Stomach smooth muscle (tissue), 2 donors: ENCODE measurements at regions not wholly inside any gene's neighbourhood (a gene's known extent, or its start where the extent isn't known, plus 50 kb on each side); places are given as distances from the start of the nearest gene placed in this dataset.
"Not testable (repeated sequence)": the region's sequence is repeated elsewhere in the genome, so short reads cannot be mapped to it uniquely, and the experiment has no call there.

Experiments used
- H3K27ac ChIP-seq: one replicate; pipeline ENCODE4 v1.7.0; 2013; ENCODE audit warnings: mild to moderate bottlenecking, low read length, inconsistent platforms
- H3K27me3 ChIP-seq, 2 donors: one replicate each; pipeline ENCODE4 v1.7.0; 2013; ENCODE audit warnings: low read length in 2 of 2; ENCODE audit not compliant: insufficient read depth in 2 of 2, control insufficient read depth in 1 of 2
- H3K36me3 ChIP-seq, 2 donors: one replicate each; pipeline ENCODE4 v1.7.0; 2013; ENCODE audit warnings: low read length in 2 of 2; ENCODE audit not compliant: control insufficient read depth in 2 of 2, insufficient read depth in 2 of 2
- H3K4me1 ChIP-seq: one replicate; pipeline ENCODE4 v1.7.0; 2013; ENCODE audit warnings: low read length; ENCODE audit not compliant: control insufficient read depth, insufficient read depth
- H3K4me3 ChIP-seq, 2 donors: one replicate each; pipeline ENCODE4 v1.7.0; 2013; ENCODE audit warnings: low read length in 2 of 2
- H3K9ac ChIP-seq, 2 donors: one replicate each; pipeline ENCODE4 v1.7.0; 2013; ENCODE audit warnings: low read length in 2 of 2, mild to moderate bottlenecking in 1 of 2
- H3K9me3 ChIP-seq, 2 donors: one replicate each; pipeline ENCODE4 v1.7.0; 2013; ENCODE audit warnings: low read length in 2 of 2; ENCODE audit not compliant: control insufficient read depth in 2 of 2
- donor health status: healthy.
- donor health status: Pancreatic carcinoma.

GRCh38 chr18:33820517-33821371 is 242.7 kb downstream of the ASXL3 start:
- no peak overlapping the region for H3K27ac ChIP-seq
- H3K9me3 ChIP-seq = no peaks in the 10 kb centered on the region
- no peak overlapping the region for H3K4me3 ChIP-seq
- H3K9ac ChIP-seq = no peak overlapping the region
- no peaks in the 10 kb centered on the region for H3K4me1 ChIP-seq
- no peaks in the 10 kb centered on the region for H3K36me3 ChIP-seq
- peaks cover 0 to 8% of the 10 kb centered on the region in 2 donors for H3K27me3 ChIP-seq

GRCh38 chr18:33819692-33820343 is 241.8 kb downstream of the ASXL3 start:
- not testable (repeated sequence) for H3K9ac ChIP-seq, H3K9me3 ChIP-seq, H3K27me3 ChIP-seq, H3K36me3 ChIP-seq, H3K4me1 ChIP-seq, H3K4me3 ChIP-seq, H3K27ac ChIP-seq

- H3K36me3 ChIP-seq = no peaks in the 10 kb centered on the region
Observed at GRCh38 chr18:33818145-33818544, 240.1 kb downstream of the ASXL3 start.

GRCh38 chr18:33817096-33817495 is 239.1 kb downstream of the ASXL3 start:
- H3K4me3 ChIP-seq = no peak overlapping the region
- no peaks in the 10 kb centered on the region for H3K9me3 ChIP-seq
- no peaks in the 10 kb centered on the region for H3K36me3 ChIP-seq
- no peak overlapping the region for H3K9ac ChIP-seq
- H3K27ac ChIP-seq = no peak overlapping the region
- H3K27me3 ChIP-seq = peaks cover 0 to 8% of the 10 kb centered on the region in 2 donors
- no peaks in the 10 kb centered on the region for H3K4me1 ChIP-seq

More at GRCh38 chr18:33818145-33818544, 240.1 kb downstream of the ASXL3 start:
- no peak overlapping the region for H3K9ac ChIP-seq
- no peak overlapping the region for H3K4me3 ChIP-seq
- H3K27ac ChIP-seq = no peak overlapping the region
- peaks cover 0 to 8% of the 10 kb centered on the region in 2 donors for H3K27me3 ChIP-seq
- no peaks in the 10 kb centered on the region for H3K4me1 ChIP-seq
- H3K9me3 ChIP-seq = no peaks in the 10 kb centered on the region

GRCh38 chr18:33814546-33814945 is 236.5 kb downstream of the ASXL3 start:
- Histone ChIP-seq H3K36me3 (no peaks in the 10 kb centered on the region), H3K27me3 (peaks cover 0 to 8% of the 10 kb centered on the region in 2 donors), H3K4me3 (no peak overlapping the region), H3K9me3 (no peaks in the 10 kb centered on the region), H3K4me1 (no peaks in the 10 kb centered on the region), H3K27ac (no peak overlapping the region), H3K9ac (no peak overlapping the region)

- H3K9ac ChIP-seq = no peak overlapping the region
- H3K4me1 ChIP-seq = no peaks in the 10 kb centered on the region
- H3K27me3 ChIP-seq = no peaks in the 10 kb centered on the region
- H3K9me3 ChIP-seq = no peaks in the 10 kb centered on the region
- H3K4me3 ChIP-seq = no peak overlapping the region
- H3K36me3 ChIP-seq = no peaks in the 10 kb centered on the region
- no peak overlapping the region for H3K27ac ChIP-seq
Observed at GRCh38 chr18:33812186-33812585, 234.2 kb downstream of the ASXL3 start.

- Histone ChIP-seq H3K4me1 (no peaks in the 10 kb centered on the region), H3K9me3 (no peaks in the 10 kb centered on the region), H3K4me3 (no peak overlapping the region), H3K9ac (no peak overlapping the region), H3K27ac (no peak overlapping the region), H3K36me3 (no peaks in the 10 kb centered on the region), H3K27me3 (no peaks in the 10 kb centered on the region)
Observed at GRCh38 chr18:33805592-33805991, 227.6 kb downstream of the ASXL3 start.

- Histone ChIP-seq H3K4me3 (no peak overlapping the region), H3K9me3 (no peaks in the 10 kb centered on the region), H3K27ac (no peak overlapping the region), H3K9ac (no peak overlapping the region), H3K4me1 (no peaks in the 10 kb centered on the region), H3K27me3 (no peaks in the 10 kb centered on the region), H3K36me3 (no peaks in the 10 kb centered on the region)
Observed at GRCh38 chr18:33804258-33804657, 226.2 kb downstream of the ASXL3 start.

- no peak overlapping the region for H3K27ac ChIP-seq
- no peaks in the 10 kb centered on the region for H3K4me1 ChIP-seq
- H3K36me3 ChIP-seq = no peaks in the 10 kb centered on the region
- H3K4me3 ChIP-seq = no peak overlapping the region
- no peaks in the 10 kb centered on the region for H3K27me3 ChIP-seq
- no peaks in the 10 kb centered on the region for H3K9me3 ChIP-seq
- H3K9ac ChIP-seq = no peak overlapping the region
Observed at GRCh38 chr18:33803636-33804035, 225.6 kb downstream of the ASXL3 start.

GRCh38 chr18:33802955-33803354 is 224.9 kb downstream of the ASXL3 start:
- H3K27ac ChIP-seq = no peak overlapping the region
- H3K27me3 ChIP-seq = no peaks in the 10 kb centered on the region
- no peak overlapping the region for H3K9ac ChIP-seq
- H3K4me3 ChIP-seq = no peak overlapping the region
- H3K4me1 ChIP-seq = no peaks in the 10 kb centered on the region
- H3K36me3 ChIP-seq = no peaks in the 10 kb centered on the region
- H3K9me3 ChIP-seq = no peaks in the 10 kb centered on the region
